Astrocyte of the spinal cord (primary cell): ENCODE measurements at regions not wholly inside any gene's neighbourhood (a gene's known extent, or its start where the extent isn't known, plus 50 kb on each side); places are given as distances from the start of the nearest gene placed in this dataset.

Experiments used
- DNase-seq: peaks from one replicate; pipeline ENCODE4 v3.0.0; 2011; ENCODE audit warnings: low read depth, low spot score
- H3K4me3 ChIP-seq: 2 replicates; pipeline ENCODE4 v1.5.1; 2011; ENCODE audit warnings: low read depth, mild to moderate bottlenecking, low read length, moderate library complexity
- in situ Hi-C: cut with HindIII; loops from 2 replicates; pipeline ENCODE4 v1.10.0; 2017; ENCODE audit warnings: low sequenced_read_pairs
- TF ChIP-seq, protein P1 (sequence below): IDR thresholded peaks from 2 replicates; pipeline ENCODE4 v1.5.1; 2012; ENCODE audit warnings: low read depth, mild to moderate bottlenecking, low read length, inconsistent platforms

DNA sequence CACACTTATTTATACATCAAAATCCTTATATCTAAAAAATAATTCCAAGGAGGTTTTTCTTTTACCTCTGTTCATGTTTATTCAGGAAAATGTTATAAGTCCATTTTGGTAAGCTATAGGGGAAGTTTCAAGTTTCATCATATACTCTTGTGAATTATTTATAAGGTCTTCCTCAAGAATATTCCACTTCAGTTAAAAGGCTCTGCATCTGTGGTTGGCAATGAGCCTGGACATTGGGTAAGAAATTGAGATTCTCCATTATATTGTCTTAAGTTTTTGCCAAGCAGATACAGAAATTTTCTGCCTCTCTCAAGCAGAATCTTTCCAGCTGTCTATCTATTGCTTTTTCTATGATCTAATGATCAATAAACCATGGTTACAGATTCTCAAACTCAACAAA lies 641.9 kb downstream of the NLGN4X start:
- TF ChIP-seq, protein P1, sequence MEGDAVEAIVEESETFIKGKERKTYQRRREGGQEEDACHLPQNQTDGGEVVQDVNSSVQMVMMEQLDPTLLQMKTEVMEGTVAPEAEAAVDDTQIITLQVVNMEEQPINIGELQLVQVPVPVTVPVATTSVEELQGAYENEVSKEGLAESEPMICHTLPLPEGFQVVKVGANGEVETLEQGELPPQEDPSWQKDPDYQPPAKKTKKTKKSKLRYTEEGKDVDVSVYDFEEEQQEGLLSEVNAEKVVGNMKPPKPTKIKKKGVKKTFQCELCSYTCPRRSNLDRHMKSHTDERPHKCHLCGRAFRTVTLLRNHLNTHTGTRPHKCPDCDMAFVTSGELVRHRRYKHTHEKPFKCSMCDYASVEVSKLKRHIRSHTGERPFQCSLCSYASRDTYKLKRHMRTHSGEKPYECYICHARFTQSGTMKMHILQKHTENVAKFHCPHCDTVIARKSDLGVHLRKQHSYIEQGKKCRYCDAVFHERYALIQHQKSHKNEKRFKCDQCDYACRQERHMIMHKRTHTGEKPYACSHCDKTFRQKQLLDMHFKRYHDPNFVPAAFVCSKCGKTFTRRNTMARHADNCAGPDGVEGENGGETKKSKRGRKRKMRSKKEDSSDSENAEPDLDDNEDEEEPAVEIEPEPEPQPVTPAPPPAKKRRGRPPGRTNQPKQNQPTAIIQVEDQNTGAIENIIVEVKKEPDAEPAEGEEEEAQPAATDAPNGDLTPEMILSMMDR: no peak
- in situ Hi-C loops: no loop called here
- H3K4me3 ChIP-seq: no peak overlapping the region
- no peak for DNase-seq

DNA sequence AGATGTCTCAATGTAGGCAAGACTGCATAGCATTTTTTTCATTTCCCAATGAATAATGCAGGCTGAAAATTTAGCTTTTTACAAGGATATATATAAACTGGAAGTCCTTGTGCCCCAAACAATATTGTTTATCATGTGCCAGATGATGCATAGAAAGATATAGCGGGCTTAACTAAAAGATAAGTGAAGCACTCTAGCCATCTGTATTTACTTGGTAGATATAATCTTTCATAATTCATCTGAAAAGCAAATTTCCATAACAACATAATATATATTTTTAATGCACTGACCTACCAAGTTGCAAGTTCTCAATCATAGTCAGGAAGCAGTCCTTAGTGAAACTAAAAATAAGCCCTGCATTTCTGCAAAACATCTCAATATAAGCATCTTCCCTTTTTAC lies 653.3 kb downstream of the NLGN4X start:
- no peak for DNase-seq
- H3K4me3 ChIP-seq: no peak overlapping the region
- TF ChIP-seq, protein P1: no peak
- in situ Hi-C loops: no loop called here

DNA sequence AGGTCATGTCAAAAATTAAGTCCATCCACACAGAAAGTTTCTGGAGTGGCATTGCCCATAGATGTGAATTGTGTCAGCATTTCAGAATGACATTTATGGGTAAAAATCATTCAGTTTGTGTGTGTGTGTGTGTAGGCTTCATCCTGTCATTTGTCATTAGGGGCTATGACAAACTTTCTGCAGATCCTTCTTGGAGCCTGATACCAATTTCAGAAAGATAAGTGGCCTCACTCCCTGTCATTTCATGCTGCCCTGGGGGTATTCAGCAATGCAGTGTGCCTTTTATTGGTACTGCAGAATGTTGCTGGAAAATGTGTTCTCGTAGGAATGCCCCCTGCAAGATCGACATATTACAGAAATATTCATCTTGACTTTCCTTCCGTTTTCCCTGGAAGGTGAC lies 659.7 kb downstream of the NLGN4X start:
- DNase-seq: no peak
- in situ Hi-C loops: no loop called here
- TF ChIP-seq, protein P1: no peak
- no peak overlapping the region for H3K4me3 ChIP-seq

DNA sequence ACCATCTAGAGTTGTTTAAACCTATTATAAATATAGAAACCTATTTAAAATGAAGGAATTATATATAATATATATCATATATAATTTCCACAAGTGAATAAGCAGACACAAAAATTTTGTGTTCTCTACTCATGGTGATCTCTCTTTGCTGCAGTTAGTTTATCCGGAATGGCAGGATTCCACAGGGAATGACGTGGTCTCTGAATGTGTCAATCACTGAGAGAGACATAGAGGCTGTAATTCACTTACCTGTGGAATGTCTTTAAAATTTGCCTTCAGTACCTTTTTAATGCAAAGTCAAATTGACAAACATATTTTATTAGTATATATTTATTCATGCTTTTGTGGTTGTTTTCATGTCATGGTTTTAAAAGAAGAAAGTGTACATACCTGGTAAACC lies 669.3 kb downstream of the NLGN4X start:
- no peak for DNase-seq
- in situ Hi-C loops: no loop called here
- TF ChIP-seq, protein P1: no peak
- no peak overlapping the region for H3K4me3 ChIP-seq

DNA sequence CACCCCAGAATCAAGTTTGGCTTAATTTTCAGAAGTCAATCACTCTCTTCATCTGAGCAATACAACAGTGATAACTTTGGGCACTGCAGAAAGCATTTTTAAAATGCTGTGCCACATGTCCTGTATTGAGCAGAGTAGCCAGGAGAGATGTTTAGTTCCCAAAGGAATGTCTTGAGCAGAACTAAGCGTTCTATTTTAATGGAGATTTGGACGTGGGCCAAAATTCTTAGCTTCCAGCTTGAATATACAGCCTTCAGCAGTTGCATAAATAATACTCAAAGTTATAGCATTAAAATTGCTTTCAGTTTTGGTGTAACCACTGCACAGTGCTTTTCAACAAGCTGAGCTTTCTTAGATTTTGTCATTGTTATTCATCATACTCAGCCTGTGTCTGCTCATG lies 679.2 kb downstream of the NLGN4X start:
- no peak for DNase-seq
- in situ Hi-C loops: no loop called here

DNA sequence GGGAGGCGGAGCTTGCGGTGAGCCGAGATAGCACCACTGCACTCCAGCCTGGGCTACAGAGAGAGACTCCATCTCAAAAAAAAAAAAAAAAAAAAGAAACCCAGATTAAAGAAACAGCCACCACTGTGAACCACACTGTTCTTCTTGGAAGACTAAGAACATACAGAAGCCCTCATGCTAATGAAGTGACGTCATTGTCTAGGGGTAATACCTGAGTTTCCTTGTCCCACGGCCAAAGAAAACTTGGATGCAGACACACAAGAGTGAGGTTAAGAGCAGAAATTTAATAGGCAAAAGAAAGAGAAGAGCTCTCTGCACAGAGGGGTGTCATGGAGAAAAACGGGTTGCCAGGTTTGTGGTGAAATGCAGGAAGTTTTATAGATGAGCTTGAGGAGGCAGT lies 691.6 kb downstream of the NLGN4X start:
- H3K4me3 ChIP-seq: no peak overlapping the region

More for the DNA sequence above, 679.2 kb downstream of the NLGN4X start:
- H3K4me3 ChIP-seq: no peak overlapping the region
- TF ChIP-seq, protein P1: no peak

More for the DNA sequence above, 691.6 kb downstream of the NLGN4X start:
- DNase-seq: no peak
- in situ Hi-C loops: no loop called here
- TF ChIP-seq, protein P1: no peak
